A673 (cell line): ENCODE measurements at regions not wholly inside any gene's neighbourhood (a gene's known extent, or its start where the extent isn't known, plus 50 kb on each side); places are given as distances from the start of the nearest gene placed in this dataset.

Experiments
- BruUV-seq: library from RNA; stranded (reverse); fragments of 400-500 nt; replicated peaks from 2 replicates; lab custom pipeline; 2021; lab: Mats Ljungman, UMichigan
- CTCF ChIA-PET: fragments of 300-600 bp; sonication (Branson Sonifier 250); formaldehyde crosslinking; loops from one replicate; lab custom pipeline; 2022; ENCODE audit warnings: antibody characterized with exemption; lab: Charles Lee
- POLR2A ChIA-PET: fragments of 300-600 bp; sonication (Branson Sonifier 250); formaldehyde crosslinking; loops from one replicate; lab custom pipeline; 2022; ENCODE audit warnings: antibody characterized with exemption; ENCODE audit not compliant: low non-redundant PET; lab: Charles Lee
- DNase-seq: peaks from one replicate; pipeline ENCODE4 v3.0.0-alpha.2; 2015; ENCODE audit warnings: low spot score
- H3K27ac ChIP-seq: fragments of 200-600 bp; sonication (generic); 2 replicates; pipeline ENCODE4 v1.5.1; 2016; ENCODE audit warnings: mixed run types, low read depth, mild to moderate bottlenecking, mixed read lengths, antibody characterized with exemption, low read length; ENCODE audit not compliant: poor library complexity, severe bottlenecking
- H3K27me3 ChIP-seq: fragments of 200-600 bp; sonication (generic); replicated peaks from 2 replicates; pipeline ENCODE4 v1.6.1; 2017; ENCODE audit warnings: mixed run types, low read depth, mild to moderate bottlenecking, mixed read lengths, antibody characterized with exemption, low read length; ENCODE audit not compliant: insufficient read depth, poor library complexity
- H3K36me3 ChIP-seq: fragments of 200-600 bp; sonication (generic); 2 replicates; pipeline ENCODE4 v1.6.1; 2016; ENCODE audit warnings: mixed run types, mild to moderate bottlenecking, mixed read lengths, antibody characterized with exemption, low read length; ENCODE audit not compliant: insufficient read depth, poor library complexity, severe bottlenecking
- H3K4me1 ChIP-seq: fragments of 200-600 bp; sonication (generic); 2 replicates; pipeline ENCODE4 v1.6.1; 2017; ENCODE audit warnings: mixed run types, mild to moderate bottlenecking, mixed read lengths, antibody characterized with exemption, low read length; ENCODE audit not compliant: insufficient read depth, poor library complexity, severe bottlenecking
- H3K4me3 ChIP-seq: fragments of 200-600 bp; sonication (generic); 2 replicates; pipeline ENCODE4 v1.5.1; 2016; ENCODE audit warnings: low read depth, mixed run types, mild to moderate bottlenecking, mixed read lengths, low read length; ENCODE audit not compliant: poor library complexity, severe bottlenecking
- H3K9me3 ChIP-seq: fragments of 200-600 bp; sonication (generic); 2 replicates; pipeline ENCODE4 v1.6.1; 2016; ENCODE audit warnings: mixed run types, low read depth, mild to moderate bottlenecking, mixed read lengths, antibody characterized with exemption, low read length; ENCODE audit not compliant: poor library complexity, severe bottlenecking
- CTCF ChIP-seq: fragments of 300-800, 200-600 bp; sonication (generic); conservative IDR thresholded peaks from 2 replicates; pipeline ENCODE4 v1.5.1; 2017; ENCODE audit warnings: low read depth, mild to moderate bottlenecking, antibody characterized with exemption, low read length, moderate library complexity, mixed read lengths
- EZH2 ChIP-seq: fragments of 200-600 bp; sonication (generic); IDR thresholded peaks from 2 replicates; pipeline ENCODE4 v1.6.1; 2017; ENCODE audit warnings: borderline replicate concordance, low read depth, mild to moderate bottlenecking, mixed read lengths, antibody characterized with exemption, low read length; ENCODE audit not compliant: poor library complexity, severe bottlenecking
- intact Hi-C: fragments of 100-400 bp; cut with micrococcal nuclease; formaldehyde crosslinking; loops from one replicate; pipeline ENCODE4 v1.10.0; 2022; ENCODE audit not compliant: unreplicated experiment

- TF ChIP-seq CTCF: no peak
- no peak for TF ChIP-seq EZH2
- BruUV-seq: no TSS peak
- ChIA-PET POLR2A (no interaction called here), CTCF (no interaction called here)
- Histone ChIP-seq H3K4me1 (no peaks in the 10 kb centered on the region), H3K27ac (no peak overlapping the region), H3K27me3 (peaks cover 17% of the 10 kb centered on the region), H3K9me3 (no peaks in the 10 kb centered on the region), H3K4me3 (no peak overlapping the region), H3K36me3 (no peaks in the 10 kb centered on the region)
- intact Hi-C loops: no loop called here
- DNase-seq: no peak
Observed at GRCh38 chr2:16385341-16385740, 280.3 kb downstream of the CYRIA start.

DNA sequence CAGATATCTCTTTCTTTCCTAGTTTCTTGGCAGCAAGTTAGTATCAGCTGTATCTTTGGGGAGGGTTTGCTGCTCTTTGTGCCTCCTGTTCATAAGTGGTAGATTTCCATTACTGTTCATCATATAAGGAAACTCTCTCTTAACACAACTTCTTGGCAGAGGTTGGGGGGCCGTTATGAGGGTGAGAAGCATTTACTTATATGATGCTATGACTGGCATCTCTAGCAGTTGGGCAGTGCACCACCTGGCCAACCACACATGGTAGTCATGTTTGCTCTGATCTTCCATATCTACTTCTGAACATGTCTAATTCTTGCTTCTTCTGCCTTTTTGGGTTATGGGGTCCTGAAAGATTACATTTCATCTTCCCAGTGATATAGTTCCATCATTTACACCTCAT, 282.2 kb downstream of the CYRIA start:
- intact Hi-C loops: no loop called here
- H3K9me3 ChIP-seq: no peaks in the 10 kb centered on the region
- H3K4me3 ChIP-seq: no peak overlapping the region
- no TSS peak for BruUV-seq
- no peaks in the 10 kb centered on the region for H3K4me1 ChIP-seq
- POLR2A ChIA-PET: no interaction called here
- TF ChIP-seq EZH2 (no peak), CTCF (no peak)
- no peak overlapping the region for H3K27ac ChIP-seq
- CTCF ChIA-PET: no interaction called here
- H3K27me3 ChIP-seq: peaks cover 17% of the 10 kb centered on the region
- no peaks in the 10 kb centered on the region for H3K36me3 ChIP-seq
- no peak for DNase-seq

DNA sequence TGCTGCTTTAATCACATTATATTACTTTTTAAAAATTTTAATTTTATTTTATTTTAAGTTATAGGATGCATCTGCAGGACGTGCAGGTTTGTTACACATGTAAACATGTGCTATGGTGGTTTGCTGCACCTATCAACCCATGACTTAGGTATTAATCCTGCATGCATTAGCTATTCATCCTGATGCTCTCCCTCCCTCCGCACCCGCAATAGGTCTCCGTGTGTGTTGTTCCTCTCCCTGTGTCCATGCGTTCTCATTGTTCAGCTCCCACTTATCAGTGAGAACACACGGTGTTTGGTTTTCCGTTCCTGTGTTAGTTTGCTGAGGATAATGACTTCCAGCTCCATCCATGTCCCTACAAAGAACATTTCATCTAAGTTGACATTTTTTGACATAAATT, 283.2 kb downstream of the CYRIA start:
- intact Hi-C loops: no loop called here
- Histone ChIP-seq H3K4me1 (no peaks in the 10 kb centered on the region), H3K27me3 (peaks cover 17% of the 10 kb centered on the region), H3K36me3 (no peaks in the 10 kb centered on the region), H3K27ac (no peak overlapping the region), H3K4me3 (no peak overlapping the region), H3K9me3 (no peaks in the 10 kb centered on the region)
- CTCF ChIA-PET: no interaction called here
- POLR2A ChIA-PET: interaction anchor here (0.6 kb wide), 1 partner anchor 165 kb away, joined by 3 read pairs; no protein-coding TSS in a partner anchor
- TF ChIP-seq EZH2 (no peak), CTCF (no peak)
- BruUV-seq: no TSS peak
- DNase-seq: no peak
